Trophoblast cell (in vitro differentiated cells and primary cell): ENCODE measurements at regions not wholly inside any gene's neighbourhood (a gene's known extent, or its start where the extent isn't known, plus 50 kb on each side); places are given as distances from the start of the nearest gene placed in this dataset.
"Not testable (repeated sequence)": the region's sequence is repeated elsewhere in the genome, so short reads cannot be mapped to it uniquely, and the experiment has no call there.

Source experiments
- DNase-seq, 2 donors: peaks; one replicate each; pipeline ENCODE4 v3.0.0-alpha.2; 2016
- H2AFZ ChIP-seq: 2 replicates; pipeline ENCODE4 v1.6.1; 2013; ENCODE audit warnings: low read length, moderate library complexity, mild to moderate bottlenecking; ENCODE audit not compliant: insufficient read depth, poor library complexity
- H2AK5ac ChIP-seq: 2 replicates; pipeline ENCODE4 v1.6.1; 2013; ENCODE audit warnings: mild to moderate bottlenecking, low read length
- H2BK120ac ChIP-seq: 2 replicates; pipeline ENCODE4 v1.6.1; 2013; ENCODE audit warnings: low read length, mild to moderate bottlenecking, moderate library complexity; ENCODE audit not compliant: insufficient read depth, poor library complexity
- H2BK12ac ChIP-seq: 2 replicates; pipeline ENCODE4 v1.6.1; 2013; ENCODE audit warnings: mild to moderate bottlenecking, low read length, moderate library complexity
- H2BK5ac ChIP-seq: 2 replicates; pipeline ENCODE4 v1.6.1; 2013; ENCODE audit warnings: low read length, low read depth, moderate library complexity, mild to moderate bottlenecking; ENCODE audit not compliant: poor library complexity
- H3K14ac ChIP-seq: 2 replicates; pipeline ENCODE4 v1.6.1; 2013; ENCODE audit warnings: mild to moderate bottlenecking, low read length
- H3K18ac ChIP-seq: 2 replicates; pipeline ENCODE4 v1.6.1; 2013; ENCODE audit warnings: mild to moderate bottlenecking, low read length
- H3K23ac ChIP-seq: 2 replicates; pipeline ENCODE4 v1.6.1; 2013; ENCODE audit warnings: low read length
- H3K27ac ChIP-seq: 2 replicates; pipeline ENCODE4 v1.5.1; 2013; ENCODE audit warnings: low read depth, mild to moderate bottlenecking, inconsistent platforms, low read length, moderate library complexity
- H3K27me3 ChIP-seq: 2 replicates; pipeline ENCODE4 v1.6.1; 2013; ENCODE audit warnings: inconsistent platforms, mild to moderate bottlenecking, low read length, moderate library complexity; ENCODE audit not compliant: insufficient read depth
- H3K36me3 ChIP-seq, 2 experiments: 1 replicate in 1 of 2; 2 replicates in 1 of 2; pipeline ENCODE4 v1.6.1; 2013; ENCODE audit warnings: low read length in 2 of 2, mild to moderate bottlenecking in 2 of 2, moderate library complexity in 1 of 2; ENCODE audit not compliant: insufficient read depth in 2 of 2, control insufficient read depth in 1 of 2
- H3K4ac ChIP-seq: 2 replicates; pipeline ENCODE4 v1.6.1; 2013; ENCODE audit warnings: low read depth, mild to moderate bottlenecking, low read length, moderate library complexity
- H3K4me1 ChIP-seq, 2 experiments: 1 replicate in 1 of 2; 2 replicates in 1 of 2; pipeline ENCODE4 v1.6.1; 2013; ENCODE audit warnings: low read length in 2 of 2, mild to moderate bottlenecking in 2 of 2, moderate library complexity in 1 of 2; ENCODE audit not compliant: insufficient read depth in 2 of 2, control insufficient read depth in 1 of 2
- H3K4me2 ChIP-seq: 2 replicates; pipeline ENCODE4 v1.6.1; 2013; ENCODE audit warnings: inconsistent platforms, mild to moderate bottlenecking, low read length, moderate library complexity
- H3K4me3 ChIP-seq: 2 replicates; pipeline ENCODE4 v1.5.1; 2013; ENCODE audit warnings: mild to moderate bottlenecking, low read depth, low read length, inconsistent platforms
- H3K79me1 ChIP-seq: one replicate; pipeline ENCODE4 v1.6.1; 2013; ENCODE audit warnings: low read length
- H3K79me2 ChIP-seq: 2 replicates; pipeline ENCODE4 v1.6.1; 2013; ENCODE audit warnings: low read length, mild to moderate bottlenecking; ENCODE audit not compliant: control insufficient read depth, insufficient read depth, poor library complexity
- H3K9ac ChIP-seq: 2 replicates; pipeline ENCODE4 v1.6.1; 2013; ENCODE audit warnings: mild to moderate bottlenecking, low read length
- H3K9me3 ChIP-seq: 2 replicates; pipeline ENCODE4 v1.6.1; 2013; ENCODE audit warnings: low read depth, mild to moderate bottlenecking, control low read depth, inconsistent platforms, low read length; ENCODE audit not compliant: insufficient read depth
- H4K12ac ChIP-seq: 2 replicates; pipeline ENCODE4 v1.6.1; 2013; ENCODE audit warnings: low read depth, mild to moderate bottlenecking, low read length, moderate library complexity
- H4K8ac ChIP-seq: 2 replicates; pipeline ENCODE4 v1.6.1; 2013; ENCODE audit warnings: low read depth, mild to moderate bottlenecking, low read length, moderate library complexity
- H4K91ac ChIP-seq: one replicate; pipeline ENCODE4 v1.6.1; 2013; ENCODE audit warnings: low read depth, mild to moderate bottlenecking, low read length, moderate library complexity
- WGBS: extraction: QIAGEN DNeasy Blood & Tissue Kit; methylation state at CpG from one replicate; pipeline ENCODE4 v1.1.7; 2013; ENCODE audit warnings: missing lambda C conversion rate; ENCODE audit not compliant: insufficient read length, insufficient coverage; ENCODE audit errors: extremely low coverage; 5-methylcytosine and 5-hydroxymethylcytosine counted together

DNA sequence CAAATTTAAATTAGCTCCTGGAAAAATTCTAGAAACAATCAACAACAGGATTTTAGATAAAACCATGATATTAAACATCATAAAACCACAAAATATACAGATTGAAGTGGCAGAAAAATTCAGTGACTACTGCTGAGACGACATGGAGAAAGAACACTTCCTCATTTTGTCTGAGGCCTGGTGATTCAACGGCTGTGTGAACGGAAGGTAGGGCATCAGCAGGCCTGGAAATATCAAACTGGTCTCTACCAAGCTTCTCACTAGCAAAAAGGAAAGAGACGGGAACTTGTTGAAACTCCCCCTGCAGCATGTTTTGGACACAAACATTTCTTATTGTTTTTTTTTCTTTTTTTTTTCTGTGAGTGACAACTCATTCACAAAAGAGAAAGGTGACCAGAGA is 58.0 kb upstream of the AHI1 start:
- H4K12ac ChIP-seq, result no peak overlapping the region
- H3K9me3 ChIP-seq, result no peaks in the 10 kb centered on the region
- no peaks in the 10 kb centered on the region for H3K79me1 ChIP-seq
- H3K4me1 ChIP-seq, result no peaks in the 10 kb centered on the region
- no peak overlapping the region for H3K14ac ChIP-seq
- no peaks in the 10 kb centered on the region for H3K36me3 ChIP-seq
- no peak overlapping the region for H3K23ac ChIP-seq
- WGBS, result no CpG with 5 or more reads among the region's 4 CpGs
- H4K8ac ChIP-seq, result no peak overlapping the region
- H3K4me3 ChIP-seq, result no peak overlapping the region
- no peaks in the 10 kb centered on the region for H3K79me2 ChIP-seq
- H2AFZ ChIP-seq, result no peak overlapping the region
- no peak overlapping the region for H3K18ac ChIP-seq
- H2BK12ac ChIP-seq, result no peak overlapping the region
- H2BK5ac ChIP-seq, result no peak overlapping the region
- no peak overlapping the region for H2AK5ac ChIP-seq
- DNase-seq, result no peak
- no peak overlapping the region for H2BK120ac ChIP-seq
- H3K4me2 ChIP-seq, result no peak overlapping the region
- no peak overlapping the region for H3K9ac ChIP-seq
- H4K91ac ChIP-seq, result no peak overlapping the region
- no peaks in the 10 kb centered on the region for H3K27me3 ChIP-seq
- no peak overlapping the region for H3K4ac ChIP-seq
- no peak overlapping the region for H3K27ac ChIP-seq

DNA sequence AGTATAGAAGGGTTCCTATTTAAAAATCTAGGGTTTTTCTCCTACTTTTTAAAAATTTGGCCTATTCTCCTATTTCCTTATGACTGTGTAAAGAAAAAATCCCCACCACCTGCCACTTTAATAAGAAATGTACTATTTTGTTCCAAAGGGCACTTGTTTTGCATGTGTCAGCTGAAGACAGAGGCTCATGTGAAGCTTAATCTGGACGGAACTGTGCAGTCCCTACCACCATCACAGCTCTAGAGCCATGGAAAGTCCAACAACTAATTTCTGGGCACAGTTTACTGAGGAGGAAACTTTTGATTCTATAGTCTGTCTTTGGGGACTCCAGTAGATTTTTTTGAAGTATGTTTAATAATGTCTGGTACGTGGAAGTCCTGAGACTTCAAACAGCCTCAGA is 60.0 kb upstream of the AHI1 start:
- H3K9me3 ChIP-seq, result no peaks in the 10 kb centered on the region
- no peak overlapping the region for H3K18ac ChIP-seq
- no peak for DNase-seq
- no peak overlapping the region for H2BK12ac ChIP-seq
- no peaks in the 10 kb centered on the region for H3K36me3 ChIP-seq
- H3K4me3 ChIP-seq, result no peak overlapping the region
- no peaks in the 10 kb centered on the region for H3K27me3 ChIP-seq
- H3K4me2 ChIP-seq, result no peak overlapping the region
- no peak overlapping the region for H4K91ac ChIP-seq
- no peak overlapping the region for H3K14ac ChIP-seq
- H3K27ac ChIP-seq, result no peak overlapping the region
- no peak overlapping the region for H4K8ac ChIP-seq
- H2BK120ac ChIP-seq, result no peak overlapping the region
- H3K4me1 ChIP-seq, result no peaks in the 10 kb centered on the region
- no peak overlapping the region for H2AFZ ChIP-seq
- no peaks in the 10 kb centered on the region for H3K79me1 ChIP-seq
- no CpG with 5 or more reads among the region's 2 CpGs for WGBS
- no peak overlapping the region for H2AK5ac ChIP-seq
- H3K4ac ChIP-seq, result no peak overlapping the region
- H3K9ac ChIP-seq, result no peak overlapping the region
- no peak overlapping the region for H3K23ac ChIP-seq
- no peaks in the 10 kb centered on the region for H3K79me2 ChIP-seq
- H4K12ac ChIP-seq, result no peak overlapping the region
- H2BK5ac ChIP-seq, result no peak overlapping the region

DNA sequence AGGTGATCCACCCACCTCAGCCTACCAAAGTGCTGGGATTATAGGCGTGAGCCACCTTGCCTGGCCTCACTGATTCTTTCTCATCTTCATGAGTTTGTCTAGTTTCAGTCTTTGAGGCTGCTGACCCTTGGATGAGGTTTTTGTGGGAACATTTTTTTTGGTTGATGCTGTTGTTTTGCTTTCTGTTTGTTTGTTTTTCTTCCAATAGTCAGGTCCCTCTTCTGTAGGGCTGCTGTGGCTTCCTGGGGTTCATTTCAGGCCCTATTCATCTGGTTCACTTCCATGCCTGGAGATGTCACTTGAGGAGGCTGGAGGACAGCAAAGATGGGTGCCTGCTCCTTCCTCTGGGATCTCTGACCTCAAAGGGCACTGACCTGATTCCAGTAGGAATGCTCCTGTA is 68.1 kb upstream of the AHI1 start:
- H3K4me3 ChIP-seq, H3K4ac ChIP-seq, H2BK5ac ChIP-seq, H3K27me3 ChIP-seq, H2BK120ac ChIP-seq, H4K8ac ChIP-seq, H3K23ac ChIP-seq, H3K4me2 ChIP-seq, H3K79me2 ChIP-seq, H3K79me1 ChIP-seq, H2AFZ ChIP-seq, H3K36me3 ChIP-seq, H3K9ac ChIP-seq, H3K9me3 ChIP-seq, H4K91ac ChIP-seq, H3K4me1 ChIP-seq, H3K18ac ChIP-seq, DNase-seq, H2BK12ac ChIP-seq, H3K27ac ChIP-seq, H3K14ac ChIP-seq, H2AK5ac ChIP-seq, H4K12ac ChIP-seq: not testable (repeated sequence)
- WGBS, result no CpG with 5 or more reads among the region's 1 CpG

DNA sequence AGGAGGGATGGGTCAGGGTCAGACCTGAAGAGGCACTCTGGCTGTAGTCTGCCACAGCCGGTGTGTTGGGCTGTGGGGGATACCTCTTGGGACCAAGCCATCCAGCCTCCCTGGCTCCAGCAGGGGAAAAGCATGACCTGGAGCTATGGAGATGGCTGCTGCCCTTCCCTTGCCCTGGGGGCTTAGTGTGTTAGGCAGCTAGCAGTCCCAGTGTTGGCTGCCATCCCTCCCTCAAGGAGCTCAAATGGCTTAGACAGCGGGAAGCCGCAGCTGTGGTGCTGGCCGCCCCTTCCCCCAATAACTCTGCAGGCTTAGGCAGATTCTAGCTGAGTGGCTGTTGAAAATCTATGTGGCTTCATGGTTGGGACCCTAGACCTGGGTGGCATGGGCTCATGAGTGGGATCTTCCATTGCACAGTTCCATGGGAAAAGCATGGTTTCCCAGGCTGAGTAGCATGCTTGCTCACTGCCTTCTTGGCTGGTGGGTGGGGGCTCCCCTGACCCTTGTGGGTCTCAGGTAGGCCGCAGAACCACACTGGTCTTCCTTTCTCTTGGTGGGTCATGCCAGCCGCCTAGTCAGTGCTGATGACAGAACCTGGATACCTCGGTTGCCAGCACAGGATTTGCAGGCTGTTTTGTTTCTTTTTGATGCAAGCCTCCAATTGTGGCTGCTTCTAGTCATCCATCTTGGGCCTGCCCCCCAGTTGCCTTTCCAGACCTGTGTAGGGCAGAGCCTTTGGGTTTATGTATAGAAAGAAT is 69.0 kb upstream of the AHI1 start:
- no peak overlapping the region for H3K4me2 ChIP-seq
- H4K12ac ChIP-seq, result no peak overlapping the region
- H3K27me3 ChIP-seq, result no peaks in the 10 kb centered on the region
- DNase-seq, result no peak
- no peaks in the 10 kb centered on the region for H3K79me1 ChIP-seq
- no peaks in the 10 kb centered on the region for H3K36me3 ChIP-seq
- no peaks in the 10 kb centered on the region for H3K4me1 ChIP-seq
- H2BK120ac ChIP-seq, result no peak overlapping the region
- H3K14ac ChIP-seq, result no peak overlapping the region
- H3K23ac ChIP-seq, result no peak overlapping the region
- no peak overlapping the region for H3K9ac ChIP-seq
- H3K79me2 ChIP-seq, result no peaks in the 10 kb centered on the region
- H4K8ac ChIP-seq, result no peak overlapping the region
- WGBS, result no CpG with 5 or more reads among the region's 7 CpGs
- H3K27ac ChIP-seq, result no peak overlapping the region
- H2BK5ac ChIP-seq, result no peak overlapping the region
- no peak overlapping the region for H3K4me3 ChIP-seq
- no peak overlapping the region for H3K4ac ChIP-seq
- H2BK12ac ChIP-seq, result no peak overlapping the region
- H3K9me3 ChIP-seq, result no peaks in the 10 kb centered on the region
- no peak overlapping the region for H4K91ac ChIP-seq
- H3K18ac ChIP-seq, result no peak overlapping the region
- no peak overlapping the region for H2AFZ ChIP-seq
- H2AK5ac ChIP-seq, result no peak overlapping the region
